ENCODE measurements at regions not wholly inside any gene's neighbourhood (a gene's known extent, or its start where the extent isn't known, plus 50 kb on each side); places are given as distances from the start of the nearest gene placed in this dataset.

DNA sequence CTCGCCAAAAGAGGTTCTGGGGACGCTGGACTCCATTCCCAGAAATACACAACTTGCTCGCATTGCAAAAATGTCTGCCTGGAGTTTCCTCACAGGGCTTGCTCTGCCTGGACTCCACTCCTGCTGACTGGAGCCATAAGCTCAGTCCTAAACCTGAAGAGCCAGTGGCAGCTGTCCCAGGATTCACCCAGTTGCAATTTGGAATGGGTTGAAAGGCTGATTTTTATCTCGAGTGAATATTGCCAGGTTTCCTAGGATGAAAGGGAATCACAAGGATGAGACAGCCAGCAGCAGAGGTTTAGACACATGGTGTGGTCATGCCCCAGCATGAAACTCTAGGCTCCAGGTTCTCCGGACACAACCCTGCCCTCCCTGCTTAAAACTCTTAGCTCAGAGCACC lies 223.3 kb downstream of the BMP7 start:
- no peak for TF ChIP-seq POLR2AphosphoS5 (IDR thresholded peaks at IDR 0.05; ENCODE audit: low read depth, low read length)
- TF ChIP-seq, protein P1, sequence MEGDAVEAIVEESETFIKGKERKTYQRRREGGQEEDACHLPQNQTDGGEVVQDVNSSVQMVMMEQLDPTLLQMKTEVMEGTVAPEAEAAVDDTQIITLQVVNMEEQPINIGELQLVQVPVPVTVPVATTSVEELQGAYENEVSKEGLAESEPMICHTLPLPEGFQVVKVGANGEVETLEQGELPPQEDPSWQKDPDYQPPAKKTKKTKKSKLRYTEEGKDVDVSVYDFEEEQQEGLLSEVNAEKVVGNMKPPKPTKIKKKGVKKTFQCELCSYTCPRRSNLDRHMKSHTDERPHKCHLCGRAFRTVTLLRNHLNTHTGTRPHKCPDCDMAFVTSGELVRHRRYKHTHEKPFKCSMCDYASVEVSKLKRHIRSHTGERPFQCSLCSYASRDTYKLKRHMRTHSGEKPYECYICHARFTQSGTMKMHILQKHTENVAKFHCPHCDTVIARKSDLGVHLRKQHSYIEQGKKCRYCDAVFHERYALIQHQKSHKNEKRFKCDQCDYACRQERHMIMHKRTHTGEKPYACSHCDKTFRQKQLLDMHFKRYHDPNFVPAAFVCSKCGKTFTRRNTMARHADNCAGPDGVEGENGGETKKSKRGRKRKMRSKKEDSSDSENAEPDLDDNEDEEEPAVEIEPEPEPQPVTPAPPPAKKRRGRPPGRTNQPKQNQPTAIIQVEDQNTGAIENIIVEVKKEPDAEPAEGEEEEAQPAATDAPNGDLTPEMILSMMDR (IDR thresholded peaks at IDR 0.05): no peak
